Right lobe of liver (tissue), 4 donors: ENCODE measurements at regions not wholly inside any gene's neighbourhood (a gene's known extent, or its start where the extent isn't known, plus 50 kb on each side); places are given as distances from the start of the nearest gene placed in this dataset.

Experiments
- CTCF ChIP-seq, 4 donors: fragments of 200-600 bp in 3 of 4; fragments of 450-650 bp in 1 of 4; IDR thresholded peaks; one replicate each; pipeline versions ENCODE4 v1.5.1 to v1.8.0; 2016 to 2022; ENCODE audit warnings: antibody characterized with exemption in 4 of 4, mild to moderate bottlenecking in 2 of 4
- POLR2A ChIP-seq: fragments of 450-650 bp; IDR thresholded peaks from one replicate; pipeline ENCODE4 v1.6.1; 2017; ENCODE audit warnings: antibody characterized with exemption, mild to moderate bottlenecking
- donor health status: DM: no; HTN: no; CAD: no.
- donor health status: DM: no; HTN: no; CAD: no.
- donor health status: DM: no; HTN: yes; CAD: no.

- TF ChIP-seq CTCF (IDR thresholded peaks at IDR 0.05) (no peak), POLR2A (no peak)
Observed at GRCh38 chr4:24669751-24670150, 85.4 kb upstream of the DHX15 start.
